GM21619 (cell line): ENCODE measurements at regions not wholly inside any gene's neighbourhood (a gene's known extent, or its start where the extent isn't known, plus 50 kb on each side); places are given as distances from the start of the nearest gene placed in this dataset.
"Not testable (repeated sequence)": the region's sequence is repeated elsewhere in the genome, so short reads cannot be mapped to it uniquely, and the experiment has no call there.

Experiments used
- ATAC-seq: cut with Tn5 transposase; IDR thresholded peaks from one replicate; pipeline ENCODE4 v1.9.1; 2021; ENCODE audit not compliant: unreplicated experiment

DNA sequence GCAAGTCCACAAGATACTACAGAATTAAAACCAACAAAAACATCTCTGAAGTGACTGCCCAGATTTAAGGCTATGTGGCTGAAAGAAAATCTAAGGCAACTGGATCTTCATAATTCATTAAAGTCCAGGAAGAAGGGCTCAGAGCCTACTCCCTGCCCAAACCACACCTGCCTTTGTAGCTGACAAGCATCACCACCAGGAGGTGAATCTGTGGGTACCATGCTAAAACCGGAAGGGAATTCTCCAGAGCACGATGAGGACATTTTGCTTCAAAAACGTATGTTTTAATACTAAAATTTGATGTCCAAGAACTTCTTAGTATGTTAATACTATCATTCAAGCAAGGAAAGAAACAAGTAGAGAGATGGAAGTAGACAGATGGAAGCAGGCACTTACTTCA, 495.9 kb upstream of the NECTIN3 start:
- no peak for ATAC-seq

DNA sequence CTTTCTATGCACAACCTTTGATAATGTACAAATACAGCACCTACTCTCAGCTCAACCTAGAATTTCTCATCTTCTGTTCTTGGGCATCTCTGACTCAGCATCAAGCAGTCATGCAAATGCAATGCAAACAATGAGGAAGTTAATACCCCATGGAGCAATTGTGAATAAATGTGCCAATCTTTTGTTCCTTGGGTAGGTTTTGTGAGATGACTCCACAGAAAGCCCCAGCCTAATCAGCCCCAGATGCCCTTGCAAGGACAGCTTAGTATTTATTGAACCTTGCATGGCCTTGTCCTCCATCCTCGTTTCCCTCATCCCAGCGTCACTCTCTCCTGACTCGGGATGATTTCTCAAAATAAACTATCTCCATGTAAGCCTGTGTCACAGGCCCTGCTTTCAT, 494.7 kb upstream of the NECTIN3 start:
- no peak for ATAC-seq

- ATAC-seq: no peak
These were observed 493.8 kb upstream of the NECTIN3 start for GRCh38 chr3:110577854-110578253.

- no peak for ATAC-seq
These were observed 491.6 kb upstream of the NECTIN3 start for GRCh38 chr3:110579840-110580550.

DNA sequence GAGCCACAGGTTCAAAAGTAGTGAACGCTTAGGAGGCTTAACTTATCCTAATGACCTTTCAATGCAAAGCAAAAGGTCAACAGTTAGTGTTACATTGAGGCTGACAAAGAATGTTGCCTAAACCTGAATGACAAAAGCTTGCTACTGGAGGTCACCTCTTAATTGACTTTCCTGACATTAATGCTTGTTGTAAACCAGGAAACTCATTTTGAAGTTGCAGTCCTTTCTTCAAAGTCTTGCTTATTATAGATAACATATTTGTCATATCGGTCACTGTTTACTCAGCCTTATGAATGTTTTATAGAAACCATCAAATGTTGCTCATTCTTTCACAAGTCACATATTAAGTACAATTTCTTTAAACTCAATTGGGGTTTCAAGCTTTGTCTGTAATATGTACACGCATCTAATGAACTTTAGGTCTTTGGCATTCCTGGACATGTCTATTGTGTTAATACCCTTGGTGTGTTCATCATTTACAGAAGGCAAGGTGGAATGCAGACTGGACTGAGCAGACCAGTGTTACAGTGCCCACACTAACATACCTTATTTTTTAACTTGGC, 488.2 kb upstream of the NECTIN3 start:
- ATAC-seq: no peak

DNA sequence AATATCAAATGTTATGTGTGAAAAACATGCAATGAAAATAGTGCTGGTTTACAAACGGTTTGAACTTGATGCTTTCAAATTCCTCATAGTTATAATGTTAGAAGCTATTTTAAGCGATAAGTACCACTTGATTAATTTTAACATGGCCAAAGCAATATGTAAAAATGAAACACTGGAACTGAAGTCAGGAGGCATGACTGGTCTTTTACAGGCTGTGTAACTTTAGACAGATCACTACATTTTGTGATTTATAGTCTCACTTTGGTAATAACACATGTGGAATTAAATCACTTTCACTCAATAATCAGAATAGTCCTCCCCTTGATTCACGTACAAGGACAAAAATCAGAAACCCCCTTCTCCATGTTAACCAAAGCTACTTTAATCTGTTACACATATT, 482.7 kb upstream of the NECTIN3 start:
- ATAC-seq: no peak

GRCh38 chr3:110589341-110589740, 482.3 kb upstream of the NECTIN3 start:
- ATAC-seq: no peak

DNA sequence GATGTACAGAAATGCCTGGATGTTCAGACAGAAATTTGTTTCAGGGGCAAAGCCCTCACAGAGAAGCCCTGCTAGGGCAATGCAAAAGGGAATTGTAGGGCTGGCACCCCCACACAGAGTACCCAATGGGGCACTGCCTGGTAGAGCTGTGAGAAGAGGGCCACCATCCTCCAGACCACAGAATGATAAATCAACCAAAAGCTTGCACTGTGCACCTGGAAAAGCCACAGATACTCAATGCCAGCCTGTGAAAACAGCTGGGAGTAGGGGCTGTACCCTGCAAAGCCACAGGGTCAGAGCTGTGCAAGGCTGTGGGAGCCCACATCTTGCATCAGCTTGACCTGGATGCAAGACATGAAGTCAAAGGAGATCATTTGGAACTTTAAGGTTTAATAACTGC, 477.9 kb upstream of the NECTIN3 start:
- no peak for ATAC-seq

DNA sequence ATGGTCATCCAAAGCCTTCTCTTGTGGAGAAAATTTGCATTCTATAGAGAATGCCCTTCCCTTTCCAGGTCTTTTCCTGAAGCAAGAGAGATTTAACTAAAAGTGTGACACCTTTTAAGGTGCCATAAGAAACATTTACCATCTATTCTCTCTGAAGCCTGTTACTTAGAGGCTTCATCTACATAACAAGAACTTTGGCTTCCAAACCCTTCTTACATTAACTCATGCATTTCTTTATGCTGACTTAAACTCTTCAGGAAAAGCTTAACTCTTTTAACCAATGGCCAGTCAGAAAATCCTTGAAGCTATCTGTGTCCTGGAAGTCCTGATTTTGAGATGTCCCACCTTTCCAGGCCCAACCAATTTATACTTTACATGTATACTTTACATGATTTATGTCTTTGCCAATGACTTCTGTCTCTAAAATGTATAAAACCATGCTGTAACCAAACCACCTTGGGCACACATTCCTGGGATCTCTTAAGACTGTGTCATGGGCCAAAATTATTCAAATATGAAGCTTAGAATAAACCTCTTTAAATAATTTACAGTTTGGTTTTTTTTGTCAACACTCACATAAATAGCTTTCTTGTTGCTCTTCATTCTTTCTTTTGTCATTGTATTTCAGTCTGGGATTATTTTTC, 472.6 kb upstream of the NECTIN3 start:
- no peak for ATAC-seq

- ATAC-seq: no peak
These were observed 463.1 kb upstream of the NECTIN3 start for GRCh38 chr3:110608566-110608965.

DNA sequence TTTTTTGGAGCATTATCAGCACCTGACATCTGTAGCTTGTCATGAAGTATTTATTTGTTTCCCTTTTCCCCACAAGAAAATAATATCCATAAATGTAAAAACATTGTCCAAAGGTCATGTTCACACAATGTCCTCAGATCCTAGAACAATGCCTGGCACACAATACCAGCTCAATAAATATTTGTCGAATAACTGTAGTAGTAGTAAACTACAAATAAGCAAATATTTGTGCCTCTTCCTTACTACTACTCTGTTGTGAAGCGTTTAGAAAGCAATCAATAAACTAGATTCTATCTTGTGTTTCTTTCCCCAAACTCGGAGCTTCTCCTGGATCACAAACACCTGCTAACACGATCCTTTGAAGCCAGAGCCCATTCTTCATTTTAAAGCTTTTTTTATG, 459.6 kb upstream of the NECTIN3 start:
- ATAC-seq: no peak

- no peak for ATAC-seq
These were observed 457.4 kb upstream of the NECTIN3 start for GRCh38 chr3:110614186-110614585.

DNA sequence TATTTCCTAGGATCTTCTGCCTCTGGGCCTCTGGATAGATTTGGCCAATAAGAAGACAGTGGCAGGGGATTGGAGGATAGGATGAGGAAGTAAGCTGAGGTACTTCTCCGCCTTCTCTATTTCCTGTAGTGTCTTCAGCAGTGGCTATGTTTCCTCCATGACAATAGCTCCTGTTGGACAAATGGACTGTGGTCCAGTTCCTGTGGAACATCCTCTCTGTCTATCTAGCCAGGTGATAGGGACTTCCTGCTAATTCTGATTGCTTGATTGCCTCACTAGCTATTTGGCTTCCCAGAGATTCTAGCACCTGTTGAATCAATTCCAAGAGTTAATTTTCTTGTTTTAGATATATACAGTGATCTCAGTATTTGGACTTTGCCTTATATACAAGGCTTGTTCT, 456.2 kb upstream of the NECTIN3 start:
- ATAC-seq: no peak

DNA sequence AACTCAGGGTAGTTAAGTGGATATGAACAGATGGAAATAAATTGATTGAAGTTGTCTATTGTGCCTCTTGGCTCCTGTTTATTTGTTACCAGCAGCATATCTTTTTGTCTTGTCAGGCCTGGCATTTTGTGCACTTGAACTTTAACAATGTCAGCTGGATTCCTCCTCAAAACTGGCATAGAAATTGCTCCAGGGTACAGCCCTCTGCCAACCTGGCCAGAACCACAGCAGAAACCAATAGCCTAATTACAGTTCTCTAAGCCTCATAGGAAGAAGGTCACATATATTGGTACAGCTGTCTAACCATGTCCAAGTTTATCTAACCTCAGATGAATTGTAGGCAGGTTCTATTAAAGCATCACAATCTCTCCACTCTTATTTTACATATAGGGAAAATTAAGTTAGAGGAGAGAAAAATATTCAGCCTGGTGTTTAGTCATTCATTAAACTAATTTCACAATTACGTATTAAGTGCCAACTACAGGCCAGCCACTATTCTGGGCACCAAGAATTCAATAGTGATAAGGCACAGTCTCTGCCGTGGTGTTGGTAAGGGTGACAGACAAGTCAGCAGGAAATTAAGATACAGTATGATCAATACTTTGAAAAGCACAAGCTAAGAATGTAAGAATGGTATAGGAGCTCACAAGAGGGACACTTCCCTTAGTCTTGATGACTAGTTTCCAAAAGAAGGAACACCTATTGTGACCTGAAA, 452.9 kb upstream of the NECTIN3 start:
- no peak for ATAC-seq

GRCh38 chr3:110620118-110620517, 451.5 kb upstream of the NECTIN3 start:
- ATAC-seq: no peak

- ATAC-seq: no peak
These were observed 448.0 kb upstream of the NECTIN3 start for GRCh38 chr3:110623571-110623970.

GRCh38 chr3:110624576-110624975, 447.0 kb upstream of the NECTIN3 start:
- ATAC-seq: no peak

GRCh38 chr3:110625201-110625747, 446.3 kb upstream of the NECTIN3 start:
- no peak for ATAC-seq

DNA sequence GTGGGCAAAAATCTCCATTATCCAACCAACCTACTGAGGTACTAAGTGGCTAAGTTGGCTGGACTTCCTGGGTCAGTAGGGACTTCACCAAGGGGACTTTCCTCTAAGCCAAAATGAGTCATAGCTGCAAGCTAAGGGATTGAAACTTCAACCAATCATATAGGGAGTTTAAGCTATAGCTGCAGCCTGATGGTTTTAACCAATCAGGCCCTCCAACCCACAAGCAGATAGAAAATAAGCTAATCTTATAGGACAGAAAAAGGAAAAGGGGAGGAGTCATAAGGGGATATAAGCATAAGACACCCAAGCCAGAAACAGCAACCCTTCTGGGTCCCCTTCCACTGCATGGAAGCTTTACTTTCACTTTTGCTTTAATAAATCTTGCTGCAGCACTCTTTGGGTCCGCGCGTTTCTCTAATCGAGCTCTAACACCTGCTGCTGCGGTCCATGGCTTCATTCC, 444.9 kb upstream of the NECTIN3 start:
- not testable (repeated sequence) for ATAC-seq

- no peak for ATAC-seq
These were observed 442.8 kb upstream of the NECTIN3 start for GRCh38 chr3:110628650-110629301.

GRCh38 chr3:110629917-110630316, 441.7 kb upstream of the NECTIN3 start:
- ATAC-seq: no peak
